GM12875 (cell line): ENCODE measurements at regions not wholly inside any gene's neighbourhood (a gene's known extent, or its start where the extent isn't known, plus 50 kb on each side); places are given as distances from the start of the nearest gene placed in this dataset.

Experiments
- H3K4me3 ChIP-seq: one replicate; pipeline ENCODE4 v1.5.1; 2011; ENCODE audit warnings: low read depth, low read length, control low read depth
- TF ChIP-seq, protein P1 (sequence below): IDR thresholded peaks from 2 replicates; pipeline ENCODE4 v1.5.1; 2011; ENCODE audit warnings: low read depth, mild to moderate bottlenecking, control low read depth, inconsistent platforms, low read length, moderate library complexity, borderline replicate concordance; ENCODE audit not compliant: insufficient read depth

DNA sequence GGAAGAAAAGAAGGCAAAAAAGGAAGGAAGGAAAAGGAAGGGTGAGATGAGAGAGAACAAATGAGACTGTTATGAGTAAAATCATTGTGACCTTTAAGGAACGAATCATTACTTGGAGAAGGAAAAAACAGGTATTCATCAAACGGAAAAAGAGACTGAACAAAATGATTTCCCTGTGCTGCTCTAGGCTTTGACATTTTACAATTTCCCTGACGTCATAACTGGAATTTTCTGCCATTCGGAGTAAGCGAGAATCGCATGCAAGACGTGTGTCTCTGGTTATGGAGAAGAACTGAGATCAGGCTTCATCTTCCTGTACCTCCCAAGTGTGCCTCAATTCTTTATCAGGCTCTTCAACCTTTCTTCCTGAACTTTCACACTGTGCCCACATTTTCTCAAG, 534.7 kb upstream of the KLHL29 start:
- no peak overlapping the region for H3K4me3 ChIP-seq
- TF ChIP-seq, protein P1, sequence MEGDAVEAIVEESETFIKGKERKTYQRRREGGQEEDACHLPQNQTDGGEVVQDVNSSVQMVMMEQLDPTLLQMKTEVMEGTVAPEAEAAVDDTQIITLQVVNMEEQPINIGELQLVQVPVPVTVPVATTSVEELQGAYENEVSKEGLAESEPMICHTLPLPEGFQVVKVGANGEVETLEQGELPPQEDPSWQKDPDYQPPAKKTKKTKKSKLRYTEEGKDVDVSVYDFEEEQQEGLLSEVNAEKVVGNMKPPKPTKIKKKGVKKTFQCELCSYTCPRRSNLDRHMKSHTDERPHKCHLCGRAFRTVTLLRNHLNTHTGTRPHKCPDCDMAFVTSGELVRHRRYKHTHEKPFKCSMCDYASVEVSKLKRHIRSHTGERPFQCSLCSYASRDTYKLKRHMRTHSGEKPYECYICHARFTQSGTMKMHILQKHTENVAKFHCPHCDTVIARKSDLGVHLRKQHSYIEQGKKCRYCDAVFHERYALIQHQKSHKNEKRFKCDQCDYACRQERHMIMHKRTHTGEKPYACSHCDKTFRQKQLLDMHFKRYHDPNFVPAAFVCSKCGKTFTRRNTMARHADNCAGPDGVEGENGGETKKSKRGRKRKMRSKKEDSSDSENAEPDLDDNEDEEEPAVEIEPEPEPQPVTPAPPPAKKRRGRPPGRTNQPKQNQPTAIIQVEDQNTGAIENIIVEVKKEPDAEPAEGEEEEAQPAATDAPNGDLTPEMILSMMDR, result no peak

DNA sequence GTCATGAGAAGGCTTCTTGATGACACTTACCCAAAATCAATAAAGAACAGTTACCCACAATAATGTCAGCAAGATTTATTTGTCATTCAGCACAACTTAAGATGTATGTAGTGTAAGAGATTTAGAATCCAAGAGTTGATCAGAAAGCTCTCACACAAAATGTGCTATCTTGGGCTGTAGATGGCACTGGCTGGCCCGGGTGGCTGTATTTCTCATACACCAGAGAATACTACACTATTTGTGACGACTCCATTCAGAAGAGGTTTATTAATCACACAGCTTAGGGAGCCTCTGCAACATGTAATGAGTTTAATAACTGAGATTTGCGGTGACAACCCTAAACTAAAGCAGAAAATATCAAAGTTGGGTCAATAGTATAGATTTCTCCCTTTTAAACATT, 530.4 kb upstream of the KLHL29 start:
- no peak overlapping the region for H3K4me3 ChIP-seq
- TF ChIP-seq, protein P1, result no peak

DNA sequence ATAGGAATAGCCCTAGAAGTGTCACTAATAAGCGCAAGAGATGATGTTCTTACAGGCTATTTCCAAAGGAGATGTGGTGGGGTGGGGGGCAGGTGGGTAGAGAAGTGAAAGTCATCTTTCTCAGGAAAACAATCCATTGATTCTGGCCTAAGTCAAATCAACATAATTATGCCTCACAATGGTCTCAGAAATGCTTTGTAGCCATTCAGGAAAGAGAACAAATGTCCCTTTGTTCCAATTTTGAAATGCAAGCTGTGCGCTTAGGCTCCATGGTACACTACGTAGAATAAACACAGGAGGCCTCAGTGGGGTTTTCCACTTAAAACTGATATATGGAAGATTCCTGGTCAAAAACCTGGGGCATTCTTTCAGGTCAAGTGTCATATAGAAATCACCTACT, 529.9 kb upstream of the KLHL29 start:
- TF ChIP-seq, protein P1, result no peak
- no peak overlapping the region for H3K4me3 ChIP-seq

DNA sequence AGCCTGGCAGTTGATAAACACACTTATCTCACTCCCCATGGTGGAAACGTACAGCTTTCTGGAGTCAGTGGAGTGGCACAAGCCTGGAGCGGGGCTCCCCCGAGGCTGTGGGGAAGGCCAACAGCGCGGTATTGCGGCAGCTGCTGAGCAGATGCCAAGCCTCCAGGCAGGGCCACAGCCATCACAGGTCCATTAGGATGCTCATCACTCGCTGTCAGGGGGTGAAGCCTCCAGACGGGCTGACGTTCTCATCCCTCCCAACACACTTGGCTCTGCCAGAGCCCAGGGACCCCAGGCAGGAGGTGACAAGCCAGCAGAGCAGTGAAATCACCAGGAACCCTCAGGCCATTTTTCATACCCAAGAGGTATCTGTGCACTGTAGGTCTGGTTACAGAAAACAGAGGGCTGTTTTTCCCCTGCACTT, 529.2 kb upstream of the KLHL29 start:
- H3K4me3 ChIP-seq, result no peak overlapping the region
- TF ChIP-seq, protein P1, result no peak

DNA sequence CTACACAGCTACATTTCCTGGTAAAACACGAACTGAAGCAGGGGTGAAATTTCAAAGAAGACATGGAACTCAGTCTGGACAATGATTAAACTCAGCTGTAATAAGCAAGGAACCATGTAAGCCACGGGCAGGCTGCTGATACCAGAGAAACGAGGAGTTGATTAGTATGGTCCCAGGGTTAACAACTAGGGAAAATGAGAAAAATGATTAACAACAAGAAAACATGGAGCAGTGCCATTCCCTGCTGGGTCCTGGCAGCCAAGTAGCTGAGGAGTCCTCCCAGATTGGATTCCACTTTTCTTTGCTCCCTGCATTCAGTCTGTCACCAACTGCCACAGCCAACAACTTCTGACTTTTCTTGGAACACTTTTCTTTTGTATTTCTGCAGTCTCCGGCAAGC, 517.0 kb upstream of the KLHL29 start:
- TF ChIP-seq, protein P1, result no peak
- H3K4me3 ChIP-seq, result no peak overlapping the region

DNA sequence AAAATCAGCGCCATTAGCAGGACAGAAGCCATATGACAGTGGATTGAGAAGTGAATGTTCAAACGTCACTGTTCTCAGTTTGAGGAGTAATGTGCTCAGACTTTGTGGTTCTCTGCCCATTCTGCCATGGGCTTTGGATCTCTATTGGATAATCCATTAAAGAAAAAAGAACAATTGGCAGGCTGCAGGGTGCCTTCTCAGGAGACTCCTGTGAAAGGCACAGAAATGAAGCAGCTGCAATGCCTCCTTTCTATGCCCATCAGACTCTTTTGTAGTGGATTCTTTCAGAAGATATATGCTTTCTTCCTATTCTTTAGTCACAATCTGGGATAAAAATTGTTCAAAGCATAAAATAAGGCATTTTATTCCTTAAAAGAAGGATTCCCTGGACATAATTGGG, 506.9 kb upstream of the KLHL29 start:
- TF ChIP-seq, protein P1, result no peak
- no peak overlapping the region for H3K4me3 ChIP-seq

DNA sequence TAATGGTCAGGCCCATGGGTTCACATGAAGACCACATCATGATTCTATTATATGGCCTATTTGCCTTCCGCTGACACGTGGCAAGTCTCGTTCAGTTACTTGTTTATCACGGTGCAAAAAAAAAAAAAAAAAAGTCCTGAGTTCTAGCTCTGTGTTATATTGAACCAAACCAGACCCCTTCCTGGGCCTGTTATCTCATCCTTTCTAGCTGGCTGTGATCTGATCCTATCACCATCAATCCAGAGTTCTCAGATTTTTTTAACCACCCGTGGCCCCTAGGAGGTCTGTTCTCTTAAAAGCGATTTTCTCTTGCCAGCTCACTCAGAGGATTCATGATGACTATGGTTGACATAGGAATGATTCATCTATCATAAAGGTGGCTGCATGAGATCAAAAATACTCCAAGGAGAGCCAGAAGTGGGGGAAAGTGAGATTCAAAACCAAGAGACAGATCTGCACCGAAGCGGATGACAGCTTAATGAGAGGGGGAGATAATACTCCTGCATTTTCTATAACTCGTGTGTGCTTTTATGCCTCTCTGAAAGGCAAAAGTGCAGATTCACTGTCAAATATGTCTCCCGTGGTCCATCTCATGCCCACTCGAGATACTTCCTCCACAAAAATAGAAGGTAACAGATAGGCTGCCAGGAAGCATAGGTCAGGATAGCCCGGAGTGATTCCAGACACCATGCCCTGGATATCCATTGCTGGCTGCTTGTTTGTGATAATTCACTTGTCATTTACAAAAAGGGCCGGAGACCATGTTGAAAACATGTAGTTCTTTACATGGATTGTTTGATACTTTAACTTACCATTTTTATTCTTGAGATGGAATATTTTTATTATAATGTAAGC, 505.7 kb upstream of the KLHL29 start:
- TF ChIP-seq, protein P1, result no peak
- H3K4me3 ChIP-seq, result no peak overlapping the region
